ENCODE measurements at regions not wholly inside any gene's neighbourhood (a gene's known extent, or its start where the extent isn't known, plus 50 kb on each side); places are given as distances from the start of the nearest gene placed in this dataset.

DNA sequence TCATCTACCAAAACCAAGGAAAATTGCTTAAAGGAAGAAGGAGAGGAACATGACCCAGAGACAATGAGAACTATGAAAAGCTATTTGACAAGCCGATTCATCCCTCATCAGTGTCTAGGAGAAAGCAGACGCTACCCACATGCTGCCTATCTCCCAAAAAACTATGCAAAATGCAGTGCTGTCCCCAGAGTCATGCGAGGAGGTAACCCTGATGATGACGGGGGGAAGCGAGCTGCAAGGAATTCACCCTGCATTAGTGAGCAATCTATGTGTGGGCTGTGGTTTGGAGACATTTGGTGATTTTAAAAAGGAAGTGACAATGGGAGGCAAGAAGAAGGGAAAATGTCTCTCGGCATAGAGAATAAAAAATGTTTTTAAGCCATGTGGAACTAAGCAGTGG lies 472.7 kb downstream of the CMPK2 start:
- TF ChIP-seq, protein P1, sequence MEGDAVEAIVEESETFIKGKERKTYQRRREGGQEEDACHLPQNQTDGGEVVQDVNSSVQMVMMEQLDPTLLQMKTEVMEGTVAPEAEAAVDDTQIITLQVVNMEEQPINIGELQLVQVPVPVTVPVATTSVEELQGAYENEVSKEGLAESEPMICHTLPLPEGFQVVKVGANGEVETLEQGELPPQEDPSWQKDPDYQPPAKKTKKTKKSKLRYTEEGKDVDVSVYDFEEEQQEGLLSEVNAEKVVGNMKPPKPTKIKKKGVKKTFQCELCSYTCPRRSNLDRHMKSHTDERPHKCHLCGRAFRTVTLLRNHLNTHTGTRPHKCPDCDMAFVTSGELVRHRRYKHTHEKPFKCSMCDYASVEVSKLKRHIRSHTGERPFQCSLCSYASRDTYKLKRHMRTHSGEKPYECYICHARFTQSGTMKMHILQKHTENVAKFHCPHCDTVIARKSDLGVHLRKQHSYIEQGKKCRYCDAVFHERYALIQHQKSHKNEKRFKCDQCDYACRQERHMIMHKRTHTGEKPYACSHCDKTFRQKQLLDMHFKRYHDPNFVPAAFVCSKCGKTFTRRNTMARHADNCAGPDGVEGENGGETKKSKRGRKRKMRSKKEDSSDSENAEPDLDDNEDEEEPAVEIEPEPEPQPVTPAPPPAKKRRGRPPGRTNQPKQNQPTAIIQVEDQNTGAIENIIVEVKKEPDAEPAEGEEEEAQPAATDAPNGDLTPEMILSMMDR (IDR thresholded peaks at IDR 0.05) = no peak
- TF ChIP-seq POLR2A (IDR thresholded peaks at IDR 0.05) = no peak

All from right lobe of liver (tissue), 4 donors.